NB4 (cell line): ENCODE measurements at regions not wholly inside any gene's neighbourhood (a gene's known extent, or its start where the extent isn't known, plus 50 kb on each side); places are given as distances from the start of the nearest gene placed in this dataset.

ENCODE experiments used
- DNase-seq: peaks from one replicate; pipeline ENCODE4 v3.0.0; 2010; ENCODE audit warnings: low read depth
- H3K4me3 ChIP-seq: one replicate; pipeline ENCODE4 v1.5.1; 2011; ENCODE audit warnings: mild to moderate bottlenecking, low read depth, low read length, moderate library complexity
- CTCF ChIP-seq: IDR thresholded peaks from one replicate; pipeline ENCODE4 v1.5.1; 2012; ENCODE audit warnings: low read depth, low read length
- MAX ChIP-seq: IDR thresholded peaks from 2 replicates; pipeline ENCODE4 v1.6.1; 2011; ENCODE audit warnings: low read depth, low read length
- MYC ChIP-seq: IDR thresholded peaks from 2 replicates; pipeline ENCODE4 v1.6.1; 2011; ENCODE audit warnings: low read depth, low read length
- POLR2A ChIP-seq: IDR thresholded peaks from 2 replicates; pipeline ENCODE4 v1.6.1; 2011; ENCODE audit warnings: mild to moderate bottlenecking; ENCODE audit not compliant: insufficient read length; ENCODE audit errors: extremely low read depth

GRCh38 chr9:16150938-16151650 lies 598.3 kb downstream of the CCDC171 start:
- no peak for TF ChIP-seq CTCF
- no peak for TF ChIP-seq MAX
- TF ChIP-seq MYC: no peak
- TF ChIP-seq POLR2A: no peak
- H3K4me3 ChIP-seq: no peak overlapping the region
- DNase-seq: peak; percentile 44

- DNase-seq: no peak
- no peak overlapping the region for H3K4me3 ChIP-seq
- TF ChIP-seq MYC: no peak
- TF ChIP-seq POLR2A: no peak
- TF ChIP-seq CTCF: no peak
- no peak for TF ChIP-seq MAX
Measured at GRCh38 chr9:16152276-16153101, 599.6 kb downstream of the CCDC171 start.

- no peak overlapping the region for H3K4me3 ChIP-seq
- no peak for DNase-seq
- TF ChIP-seq CTCF (no peak), POLR2A (no peak), MYC (no peak)
Measured at GRCh38 chr9:16153221-16153620, 600.4 kb downstream of the CCDC171 start.

- TF ChIP-seq CTCF: no peak
- TF ChIP-seq MYC: no peak
- TF ChIP-seq POLR2A: no peak
- TF ChIP-seq MAX: no peak
- no peak for DNase-seq
- no peak overlapping the region for H3K4me3 ChIP-seq
Measured at GRCh38 chr9:16153741-16154140, 600.9 kb downstream of the CCDC171 start.

GRCh38 chr9:16154521-16155078 lies 601.8 kb downstream of the CCDC171 start:
- no peak overlapping the region for H3K4me3 ChIP-seq
- TF ChIP-seq MYC (no peak), POLR2A (no peak), CTCF (peak; percentile 42)
- DNase-seq: peak; percentile 60

- no peak for DNase-seq
- no peak for TF ChIP-seq CTCF
- TF ChIP-seq MAX: no peak
- TF ChIP-seq MYC: no peak
- no peak for TF ChIP-seq POLR2A
- H3K4me3 ChIP-seq: no peak overlapping the region
Measured at GRCh38 chr9:16155878-16156277, 603.0 kb downstream of the CCDC171 start.
